CD14-positive monocyte (primary cell): ENCODE measurements at regions not wholly inside any gene's neighbourhood (a gene's known extent, or its start where the extent isn't known, plus 50 kb on each side); places are given as distances from the start of the nearest gene placed in this dataset.
A peak's percentile ranks its signal among the peaks of the same experiment; 100 is the strongest.

Source experiments
- DNase-seq, 3 donors: peaks; one replicate each; pipeline ENCODE4 v3.0.0-alpha.2; 2011 to 2022
- H2AFZ ChIP-seq: 2 replicates; pipeline ENCODE4 v1.6.0; 2012; ENCODE audit warnings: mild to moderate bottlenecking, low read depth, low read length, inconsistent platforms; ENCODE audit not compliant: insufficient read depth, poor library complexity, severe bottlenecking
- H3K27ac ChIP-seq, 2 donors: 1 replicate in 1 of 2; 2 replicates in 1 of 2; pipeline ENCODE4 v1.5.1; 2012 to 2013; ENCODE audit warnings: low read length in 2 of 2, control low read depth in 1 of 2, inconsistent platforms in 1 of 2, low read depth in 1 of 2, mild to moderate bottlenecking in 1 of 2
- H3K27me3 ChIP-seq, 2 donors: one replicate each; pipeline versions ENCODE4 v1.6.0 to v1.6.1; 2011 to 2013; ENCODE audit warnings: low read length in 2 of 2; ENCODE audit not compliant: control insufficient read depth in 2 of 2, insufficient read depth in 2 of 2
- H3K36me3 ChIP-seq, 2 donors: replicated peaks in 1 of 2; 1 replicate in 1 of 2; 2 replicates in 1 of 2; pipeline versions ENCODE4 v1.5.1 to v1.6.1; 2012 to 2013; ENCODE audit warnings: low read length in 2 of 2, control low read depth in 1 of 2, inconsistent platforms in 1 of 2, mild to moderate bottlenecking in 1 of 2; ENCODE audit not compliant: insufficient read depth in 2 of 2, control insufficient read depth in 1 of 2
- H3K4me1 ChIP-seq, 2 donors: 1 replicate in 1 of 2; 2 replicates in 1 of 2; pipeline versions ENCODE4 v1.5.1 to v1.6.1; 2012 to 2013; ENCODE audit warnings: low read length in 2 of 2, control low read depth in 1 of 2, inconsistent platforms in 1 of 2, mild to moderate bottlenecking in 1 of 2, moderate library complexity in 1 of 2; ENCODE audit not compliant: insufficient read depth in 2 of 2, control insufficient read depth in 1 of 2
- H3K4me2 ChIP-seq: replicated peaks from 2 replicates; pipeline ENCODE3; 2012; ENCODE audit warnings: low read length, moderate library complexity, mild to moderate bottlenecking; ENCODE audit not compliant: poor library complexity, severe bottlenecking; ENCODE audit errors: extremely low read depth
- H3K4me3 ChIP-seq, 3 experiments: fragments of 200-600 bp in 1 of 3; sonication (generic) in 1 of 3; replicated peaks in 1 of 3; 1 replicate in 2 of 3; 2 replicates in 1 of 3; pipeline ENCODE4 v1.5.1; 2011 to 2013; ENCODE audit warnings: low read length in 3 of 3, mild to moderate bottlenecking in 3 of 3, control low read depth in 2 of 3, low read depth in 2 of 3, inconsistent platforms in 1 of 3, moderate library complexity in 1 of 3
- H3K79me2 ChIP-seq: 2 replicates; pipeline ENCODE4 v1.6.0; 2012; ENCODE audit warnings: mild to moderate bottlenecking, control low read depth, inconsistent platforms, low read length, moderate library complexity; ENCODE audit not compliant: insufficient read depth
- H3K9ac ChIP-seq: 2 replicates; pipeline ENCODE4 v1.6.0; 2017; ENCODE audit warnings: low read length, mild to moderate bottlenecking; ENCODE audit not compliant: insufficient read depth, poor library complexity, severe bottlenecking
- H3K9me3 ChIP-seq, 2 donors: replicated peaks in 1 of 2; 1 replicate in 1 of 2; 2 replicates in 1 of 2; pipeline versions ENCODE4 v1.5.1 to v1.6.1; 2012 to 2013; ENCODE audit warnings: low read length in 2 of 2, control low read depth in 1 of 2; ENCODE audit not compliant: control insufficient read depth in 1 of 2, insufficient read depth in 1 of 2
- H4K20me1 ChIP-seq: 2 replicates; pipeline ENCODE4 v1.6.0; 2012; ENCODE audit warnings: mild to moderate bottlenecking, low read length, control low read depth, moderate library complexity; ENCODE audit not compliant: insufficient read depth
- H3K27ac Mint-ChIP-seq, 7 donors: one replicate each; pipeline ENCODE4 v1.8.0; 2020; ENCODE audit warnings: mild to moderate bottlenecking in 7 of 7, mixed read lengths in 7 of 7, moderate library complexity in 6 of 7, inconsistent platforms in 2 of 7
- H3K27me3 Mint-ChIP-seq, 3 donors: one replicate each; pipeline ENCODE4 v1.8.0; 2021 to 2022; ENCODE audit warnings: low read depth in 3 of 3, mild to moderate bottlenecking in 3 of 3, mixed read lengths in 3 of 3, moderate library complexity in 3 of 3, inconsistent platforms in 1 of 3
- H3K36me3 Mint-ChIP-seq, 2 donors: one replicate each; pipeline ENCODE4 v1.8.0; 2020; ENCODE audit warnings: mixed read lengths in 2 of 2, inconsistent platforms in 1 of 2, mild to moderate bottlenecking in 1 of 2
- H3K4me1 Mint-ChIP-seq: one replicate; pipeline ENCODE4 v1.8.0; 2020; ENCODE audit warnings: mild to moderate bottlenecking, mixed read lengths
- H3K4me3 Mint-ChIP-seq, 2 donors: one replicate each; pipeline ENCODE4 v1.8.0; 2020; ENCODE audit warnings: mild to moderate bottlenecking in 2 of 2, mixed read lengths in 2 of 2, moderate library complexity in 1 of 2
- H3K9me3 Mint-ChIP-seq, 7 donors: one replicate each; pipeline ENCODE4 v1.8.0; 2020 to 2022; ENCODE audit warnings: mixed read lengths in 7 of 7, mild to moderate bottlenecking in 6 of 7, moderate library complexity in 6 of 7, inconsistent platforms in 2 of 7
- WGBS: methylation state at CpG from one replicate; pipeline ENCODE4 v1.1.5; 2013; ENCODE audit warnings: missing lambda C conversion rate; ENCODE audit not compliant: insufficient coverage; 5-methylcytosine and 5-hydroxymethylcytosine counted together
- intact Hi-C, 2 donors: fragments of 100-400 bp; cut with micrococcal nuclease; formaldehyde crosslinking; loops; one replicate each; pipeline versions ENCODE4 v1.15.0 to v1.15.1; 2023
- TF ChIP-seq, protein P1 (sequence below): fragments of 200-600 bp; IDR thresholded peaks from one replicate; pipeline ENCODE4 v1.8.0; 2022; ENCODE audit warnings: antibody characterized with exemption, mild to moderate bottlenecking

- Mint-ChIP-seq H3K9me3 (peaks cover 0 to 8% (median 4%) of the 10 kb centered on the region in 7 donors), H3K27ac (no peak overlapping the region), H3K27me3 (peaks cover 0 to 4% (median 0%) of the 10 kb centered on the region in 3 donors), H3K36me3 (no peaks in the 10 kb centered on the region), H3K4me3 (no peak overlapping the region), H3K4me1 (no peaks in the 10 kb centered on the region)
- no peaks in the 10 kb centered on the region for H3K4me1 ChIP-seq
- no peak overlapping the region for H2AFZ ChIP-seq
- H3K79me2 ChIP-seq = no peaks in the 10 kb centered on the region
- H3K4me3 ChIP-seq = no peak overlapping the region
- H3K27ac ChIP-seq = no peak overlapping the region
- no peaks in the 10 kb centered on the region for H3K9me3 ChIP-seq
- no CpG with 5 or more reads among the region's 4 CpGs for WGBS
- no peak overlapping the region for H3K9ac ChIP-seq
- TF ChIP-seq, protein P1, sequence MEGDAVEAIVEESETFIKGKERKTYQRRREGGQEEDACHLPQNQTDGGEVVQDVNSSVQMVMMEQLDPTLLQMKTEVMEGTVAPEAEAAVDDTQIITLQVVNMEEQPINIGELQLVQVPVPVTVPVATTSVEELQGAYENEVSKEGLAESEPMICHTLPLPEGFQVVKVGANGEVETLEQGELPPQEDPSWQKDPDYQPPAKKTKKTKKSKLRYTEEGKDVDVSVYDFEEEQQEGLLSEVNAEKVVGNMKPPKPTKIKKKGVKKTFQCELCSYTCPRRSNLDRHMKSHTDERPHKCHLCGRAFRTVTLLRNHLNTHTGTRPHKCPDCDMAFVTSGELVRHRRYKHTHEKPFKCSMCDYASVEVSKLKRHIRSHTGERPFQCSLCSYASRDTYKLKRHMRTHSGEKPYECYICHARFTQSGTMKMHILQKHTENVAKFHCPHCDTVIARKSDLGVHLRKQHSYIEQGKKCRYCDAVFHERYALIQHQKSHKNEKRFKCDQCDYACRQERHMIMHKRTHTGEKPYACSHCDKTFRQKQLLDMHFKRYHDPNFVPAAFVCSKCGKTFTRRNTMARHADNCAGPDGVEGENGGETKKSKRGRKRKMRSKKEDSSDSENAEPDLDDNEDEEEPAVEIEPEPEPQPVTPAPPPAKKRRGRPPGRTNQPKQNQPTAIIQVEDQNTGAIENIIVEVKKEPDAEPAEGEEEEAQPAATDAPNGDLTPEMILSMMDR = no peak
- no peaks in the 10 kb centered on the region for H3K27me3 ChIP-seq
- no peaks in the 10 kb centered on the region for H4K20me1 ChIP-seq
- no peak for DNase-seq
- no peaks in the 10 kb centered on the region for H3K36me3 ChIP-seq
- intact Hi-C loops = no loop called here
- no peak overlapping the region for H3K4me2 ChIP-seq
These were observed 263.5 kb upstream of the PODXL start for GRCh38 chr7:131819891-131820290.

DNA sequence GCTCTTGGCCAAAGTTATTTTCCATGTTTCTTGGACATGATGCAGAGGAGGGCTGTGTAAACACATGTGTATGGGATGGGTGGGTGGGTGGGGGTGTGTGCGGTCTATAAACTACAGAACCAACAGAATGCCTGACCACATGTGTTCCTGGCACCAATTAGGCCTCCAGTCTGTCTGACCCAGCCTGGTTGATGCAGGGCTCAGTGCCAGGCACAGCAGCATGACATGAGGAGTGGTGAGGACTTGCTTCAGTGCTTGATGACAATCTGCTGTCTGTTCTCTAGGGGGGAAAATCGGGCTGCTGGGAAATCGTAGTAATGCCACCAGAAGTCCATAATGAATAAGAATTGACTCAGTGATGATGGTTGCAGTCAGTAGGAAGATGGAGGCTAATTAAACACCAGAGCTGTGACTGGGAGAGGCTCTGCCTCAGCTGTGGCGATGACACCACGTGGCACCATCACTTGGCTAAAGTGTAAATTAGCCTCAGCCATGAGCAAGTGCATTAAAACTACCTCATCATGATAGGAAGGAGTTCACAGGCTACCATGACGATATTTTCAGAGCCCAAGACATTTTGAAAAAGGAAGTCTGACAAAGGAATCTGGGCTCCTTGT, 260.1 kb upstream of the PODXL start:
- no peaks in the 10 kb centered on the region for H3K79me2 ChIP-seq
- H3K4me3 ChIP-seq = no peak overlapping the region
- H3K4me2 ChIP-seq = no peak overlapping the region
- H3K9me3 Mint-ChIP-seq = peaks cover 0 to 8% (median 3%) of the 10 kb centered on the region in 7 donors
- 90% methylated on average over 2 of the region's 6 CpGs for WGBS
- H3K4me1 Mint-ChIP-seq = no peaks in the 10 kb centered on the region
- H3K9me3 ChIP-seq = no peaks in the 10 kb centered on the region
- peak overlapping the region in 1 of 7 donors; percentile 37 for H3K27ac Mint-ChIP-seq
- H3K27ac ChIP-seq = no peak overlapping the region
- H3K36me3 Mint-ChIP-seq = no peaks in the 10 kb centered on the region
- intact Hi-C loops = no loop called here
- no peak overlapping the region for H3K4me3 Mint-ChIP-seq
- no peak overlapping the region for H2AFZ ChIP-seq
- TF ChIP-seq, protein P1 = no peak
- H4K20me1 ChIP-seq = no peaks in the 10 kb centered on the region
- no peak for DNase-seq
- no peaks in the 10 kb centered on the region for H3K27me3 ChIP-seq
- no peak overlapping the region for H3K9ac ChIP-seq
- H3K27me3 Mint-ChIP-seq = peaks cover 2 to 4% (median 3%) of the 10 kb centered on the region in 3 donors
- H3K36me3 ChIP-seq = no peaks in the 10 kb centered on the region
- no peaks in the 10 kb centered on the region for H3K4me1 ChIP-seq
